ENCODE measurements at regions not wholly inside any gene's neighbourhood (a gene's known extent, or its start where the extent isn't known, plus 50 kb on each side); places are given as distances from the start of the nearest gene placed in this dataset.

GRCh38 chr4:130422261-130422660 is 1326.3 kb downstream of the C4orf33 start:
- H3K27ac ChIP-seq (replicated peaks): no peak overlapping the region
- no peaks in the 10 kb centered on the region for H3K27me3 ChIP-seq (ENCODE audit: low read depth)
- peaks cover 19% of the 10 kb centered on the region for H3K9me3 ChIP-seq (replicated peaks)
- H3K4me3 ChIP-seq: no peak overlapping the region
- intact Hi-C loops (cut with micrococcal nuclease): no loop called here
- TF ChIP-seq, protein P1, sequence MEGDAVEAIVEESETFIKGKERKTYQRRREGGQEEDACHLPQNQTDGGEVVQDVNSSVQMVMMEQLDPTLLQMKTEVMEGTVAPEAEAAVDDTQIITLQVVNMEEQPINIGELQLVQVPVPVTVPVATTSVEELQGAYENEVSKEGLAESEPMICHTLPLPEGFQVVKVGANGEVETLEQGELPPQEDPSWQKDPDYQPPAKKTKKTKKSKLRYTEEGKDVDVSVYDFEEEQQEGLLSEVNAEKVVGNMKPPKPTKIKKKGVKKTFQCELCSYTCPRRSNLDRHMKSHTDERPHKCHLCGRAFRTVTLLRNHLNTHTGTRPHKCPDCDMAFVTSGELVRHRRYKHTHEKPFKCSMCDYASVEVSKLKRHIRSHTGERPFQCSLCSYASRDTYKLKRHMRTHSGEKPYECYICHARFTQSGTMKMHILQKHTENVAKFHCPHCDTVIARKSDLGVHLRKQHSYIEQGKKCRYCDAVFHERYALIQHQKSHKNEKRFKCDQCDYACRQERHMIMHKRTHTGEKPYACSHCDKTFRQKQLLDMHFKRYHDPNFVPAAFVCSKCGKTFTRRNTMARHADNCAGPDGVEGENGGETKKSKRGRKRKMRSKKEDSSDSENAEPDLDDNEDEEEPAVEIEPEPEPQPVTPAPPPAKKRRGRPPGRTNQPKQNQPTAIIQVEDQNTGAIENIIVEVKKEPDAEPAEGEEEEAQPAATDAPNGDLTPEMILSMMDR (IDR thresholded peaks at IDR 0.05; ENCODE audit: borderline replicate concordance): no peak
- no peaks in the 10 kb centered on the region for H3K36me3 ChIP-seq
- no peak for DNase-seq
- no peaks in the 10 kb centered on the region for H3K4me1 ChIP-seq

DNA sequence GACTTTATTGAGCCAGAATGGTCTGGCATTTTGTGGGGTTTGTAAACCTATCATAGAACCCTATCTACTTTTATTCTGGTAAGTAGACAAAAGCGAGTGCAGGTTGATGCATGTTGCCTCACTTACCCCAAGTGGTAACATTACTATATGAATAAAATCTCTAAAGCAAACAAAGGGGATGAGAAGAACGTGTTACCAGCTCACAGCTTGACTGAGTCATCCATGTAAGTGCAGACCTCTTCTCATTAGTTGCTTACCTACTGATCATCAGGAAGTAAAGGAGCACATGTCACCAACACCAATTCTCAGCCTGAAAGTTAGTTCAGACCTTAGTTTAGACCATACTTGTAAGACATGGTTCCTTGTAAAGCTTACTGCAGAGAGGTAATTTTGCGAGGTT is 1328.3 kb downstream of the C4orf33 start:
- Histone ChIP-seq H3K27me3 (ENCODE audit: low read depth) (no peaks in the 10 kb centered on the region), H3K9me3 (replicated peaks) (peaks cover 19% of the 10 kb centered on the region), H3K4me3 (no peak overlapping the region), H3K36me3 (no peaks in the 10 kb centered on the region), H3K27ac (replicated peaks) (no peak overlapping the region), H3K4me1 (no peaks in the 10 kb centered on the region)
- DNase-seq: no peak
- intact Hi-C loops (cut with micrococcal nuclease): no loop called here
- TF ChIP-seq, protein P1 (IDR thresholded peaks at IDR 0.05; ENCODE audit: borderline replicate concordance): no peak

- no peak overlapping the region for H3K27ac ChIP-seq (replicated peaks)
- no peaks in the 10 kb centered on the region for H3K4me1 ChIP-seq
- intact Hi-C loops (cut with micrococcal nuclease): no loop called here
- TF ChIP-seq, protein P1 (IDR thresholded peaks at IDR 0.05; ENCODE audit: borderline replicate concordance): no peak
- no peaks in the 10 kb centered on the region for H3K36me3 ChIP-seq
- no peak for DNase-seq
- no peaks in the 10 kb centered on the region for H3K27me3 ChIP-seq (ENCODE audit: low read depth)
- no peak overlapping the region for H3K4me3 ChIP-seq
- H3K9me3 ChIP-seq (replicated peaks): peaks cover 10% of the 10 kb centered on the region
These were observed 1336.3 kb downstream of the C4orf33 start for GRCh38 chr4:130432289-130432688.

DNA sequence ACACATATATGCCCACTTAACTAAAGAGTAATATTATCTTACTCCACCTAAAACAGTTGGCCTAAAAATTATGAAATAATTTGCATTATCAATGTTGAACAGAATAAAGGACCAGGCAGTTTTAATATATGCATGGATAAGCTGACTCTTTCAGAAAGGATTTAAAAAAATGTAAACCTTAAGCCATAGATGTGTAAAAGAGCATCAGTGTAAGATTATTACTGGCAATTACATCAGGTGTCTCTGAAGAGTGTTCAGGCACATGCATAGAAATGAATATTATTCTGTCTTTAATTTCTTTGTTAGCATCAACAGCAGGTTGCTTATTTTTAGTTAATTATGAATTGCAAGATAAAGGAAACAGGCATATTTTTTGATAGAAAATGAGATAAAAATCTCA is 1353.8 kb downstream of the C4orf33 start:
- Histone ChIP-seq H3K27ac (replicated peaks) (no peak overlapping the region), H3K36me3 (no peaks in the 10 kb centered on the region), H3K27me3 (ENCODE audit: low read depth) (no peaks in the 10 kb centered on the region), H3K9me3 (replicated peaks) (peaks cover 45% of the 10 kb centered on the region), H3K4me1 (no peaks in the 10 kb centered on the region), H3K4me3 (no peak overlapping the region)
- intact Hi-C loops (cut with micrococcal nuclease): no loop called here
- TF ChIP-seq, protein P1 (IDR thresholded peaks at IDR 0.05; ENCODE audit: borderline replicate concordance): no peak
- no peak for DNase-seq

DNA sequence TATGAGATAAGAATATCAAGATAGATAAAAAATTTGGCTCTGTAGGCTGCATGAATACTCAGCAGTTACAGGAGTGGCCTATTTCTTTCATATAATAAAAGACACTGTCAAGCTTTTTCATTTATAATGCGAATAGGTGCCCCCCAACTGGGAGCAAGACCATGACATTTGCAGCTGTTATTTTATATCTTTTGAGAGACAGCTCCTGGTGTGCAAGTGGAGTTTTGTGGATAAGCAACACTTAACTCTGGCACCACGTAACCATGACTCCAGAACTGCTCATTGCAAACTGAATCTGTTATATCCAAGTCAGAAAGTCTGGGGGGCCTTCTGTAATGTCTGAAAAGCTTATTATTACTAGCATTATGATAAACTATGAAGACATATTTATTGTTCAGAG is 1372.4 kb downstream of the C4orf33 start:
- intact Hi-C loops (cut with micrococcal nuclease): no loop called here
- TF ChIP-seq, protein P1 (IDR thresholded peaks at IDR 0.05; ENCODE audit: borderline replicate concordance): no peak
- no peak overlapping the region for H3K27ac ChIP-seq (replicated peaks)
- H3K4me3 ChIP-seq: no peak overlapping the region
- H3K27me3 ChIP-seq (ENCODE audit: low read depth): no peaks in the 10 kb centered on the region
- no peaks in the 10 kb centered on the region for H3K36me3 ChIP-seq
- no peaks in the 10 kb centered on the region for H3K4me1 ChIP-seq
- H3K9me3 ChIP-seq (replicated peaks): no peaks in the 10 kb centered on the region
- no peak for DNase-seq

GRCh38 chr4:130478406-130478805 is 1382.5 kb downstream of the C4orf33 start:
- H3K36me3 ChIP-seq: no peaks in the 10 kb centered on the region
- no peaks in the 10 kb centered on the region for H3K4me1 ChIP-seq
- no peaks in the 10 kb centered on the region for H3K27me3 ChIP-seq (ENCODE audit: low read depth)
- DNase-seq: no peak
- no peak overlapping the region for H3K4me3 ChIP-seq
- H3K9me3 ChIP-seq (replicated peaks): peaks cover 5% of the 10 kb centered on the region
- no peak overlapping the region for H3K27ac ChIP-seq (replicated peaks)
- intact Hi-C loops (cut with micrococcal nuclease): no loop called here
- TF ChIP-seq, protein P1 (IDR thresholded peaks at IDR 0.05; ENCODE audit: borderline replicate concordance): no peak

All from left ventricle myocardium inferior (tissue), 1 donor.